ENCODE measurements at regions not wholly inside any gene's neighbourhood (a gene's known extent, or its start where the extent isn't known, plus 50 kb on each side); places are given as distances from the start of the nearest gene placed in this dataset.
"Not testable (repeated sequence)": the region's sequence is repeated elsewhere in the genome, so short reads cannot be mapped to it uniquely, and the experiment has no call there.

GRCh38 chr9:80994892-80995291, 694.5 kb downstream of the TLE1 start:
- Histone ChIP-seq H3K36me3 (ENCODE audit: low read length) (no peaks in the 10 kb centered on the region), H3K9ac (ENCODE audit: low read length) (no peak overlapping the region), H3K4me2 (ENCODE audit: low read depth, low read length, poor library complexity, severe bottlenecking) (no peak overlapping the region), H3K4me3 (ENCODE audit: insufficient read depth, low read length, poor library complexity, severe bottlenecking) (no peak overlapping the region), H3K9me3 (ENCODE audit: insufficient read depth, low read length) (no peaks in the 10 kb centered on the region), H3K27me3 (ENCODE audit: low read length) (no peaks in the 10 kb centered on the region), H2AFZ (ENCODE audit: low read depth, low read length, severe bottlenecking) (no peak overlapping the region), H3F3A (ENCODE audit: insufficient read depth) (no peaks in the 10 kb centered on the region), H3K27ac (ENCODE audit: low read depth, low read length) (no peak overlapping the region), H4K20me1 (ENCODE audit: low read depth, low read length) (no peaks in the 10 kb centered on the region), H3K9me2 (replicated peaks; ENCODE audit: insufficient read depth, low read length) (no peaks in the 10 kb centered on the region), H3K79me2 (ENCODE audit: insufficient read depth, low read length) (no peaks in the 10 kb centered on the region)
- TF ChIP-seq CTCF (IDR thresholded peaks at IDR 0.05; ENCODE audit: insufficient read depth, low read length, poor library complexity, severe bottlenecking) (no peak), EZH2phosphoT487 (conservative IDR thresholded peaks at IDR 0.05; ENCODE audit: low read length) (no peak)

GRCh38 chr9:80985595-80985994, 703.8 kb downstream of the TLE1 start:
- H3K9me2 ChIP-seq (replicated peaks; ENCODE audit: insufficient read depth, low read length); H3K36me3 ChIP-seq (ENCODE audit: low read length); H3K27me3 ChIP-seq (ENCODE audit: low read length); H3K27ac ChIP-seq (ENCODE audit: low read depth, low read length); H3K4me3 ChIP-seq (ENCODE audit: insufficient read depth, low read length, poor library complexity, severe bottlenecking); H3K79me2 ChIP-seq (ENCODE audit: insufficient read depth, low read length); H3F3A ChIP-seq (ENCODE audit: insufficient read depth); H3K9me3 ChIP-seq (ENCODE audit: insufficient read depth, low read length); H3K4me2 ChIP-seq (ENCODE audit: low read depth, low read length, poor library complexity, severe bottlenecking); H3K9ac ChIP-seq (ENCODE audit: low read length); H4K20me1 ChIP-seq (ENCODE audit: low read depth, low read length); H2AFZ ChIP-seq (ENCODE audit: low read depth, low read length, severe bottlenecking): not testable (repeated sequence)

DNA sequence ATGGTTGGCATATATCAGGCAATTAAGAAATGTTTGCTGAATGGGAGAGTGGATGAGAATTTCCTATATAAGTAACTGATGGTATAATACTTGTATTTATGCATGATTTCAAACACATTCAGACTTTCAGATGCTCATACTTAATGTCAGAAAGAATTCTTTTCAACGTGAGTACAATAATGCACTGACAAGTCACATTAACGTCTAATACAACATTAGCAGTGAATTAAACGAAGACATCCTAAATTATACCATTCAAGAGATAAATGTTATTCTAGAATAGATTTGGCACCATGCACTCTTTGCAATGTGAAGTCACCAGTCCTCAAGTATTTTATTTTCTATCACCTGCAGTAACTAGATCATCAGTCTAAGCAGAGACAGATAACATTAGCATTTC, 712.9 kb downstream of the TLE1 start:
- no peaks in the 10 kb centered on the region for H3K36me3 ChIP-seq (ENCODE audit: low read length)
- no peaks in the 10 kb centered on the region for H3K9me3 ChIP-seq (ENCODE audit: insufficient read depth, low read length)
- no peak overlapping the region for H3K4me2 ChIP-seq (ENCODE audit: low read depth, low read length, poor library complexity, severe bottlenecking)
- H3K4me3 ChIP-seq (ENCODE audit: insufficient read depth, low read length, poor library complexity, severe bottlenecking): no peak overlapping the region
- H2AFZ ChIP-seq (ENCODE audit: low read depth, low read length, severe bottlenecking): no peak overlapping the region
- no peaks in the 10 kb centered on the region for H3K9me2 ChIP-seq (replicated peaks; ENCODE audit: insufficient read depth, low read length)
- no peaks in the 10 kb centered on the region for H3K79me2 ChIP-seq (ENCODE audit: insufficient read depth, low read length)
- TF ChIP-seq EZH2phosphoT487 (conservative IDR thresholded peaks at IDR 0.05; ENCODE audit: low read length) (no peak), CTCF (IDR thresholded peaks at IDR 0.05; ENCODE audit: insufficient read depth, low read length, poor library complexity, severe bottlenecking) (no peak)
- H3K27ac ChIP-seq (ENCODE audit: low read depth, low read length): no peak overlapping the region
- no peak overlapping the region for H3K9ac ChIP-seq (ENCODE audit: low read length)
- H4K20me1 ChIP-seq (ENCODE audit: low read depth, low read length): no peaks in the 10 kb centered on the region
- no peaks in the 10 kb centered on the region for H3F3A ChIP-seq (ENCODE audit: insufficient read depth)
- no peaks in the 10 kb centered on the region for H3K27me3 ChIP-seq (ENCODE audit: low read length)

GRCh38 chr9:80970377-80970776, 719.0 kb downstream of the TLE1 start:
- not testable (repeated sequence) for H3K27ac ChIP-seq (ENCODE audit: low read depth, low read length); H3K9ac ChIP-seq (ENCODE audit: low read length); H3K79me2 ChIP-seq (ENCODE audit: insufficient read depth, low read length); H3K4me2 ChIP-seq (ENCODE audit: low read depth, low read length, poor library complexity, severe bottlenecking); H3K36me3 ChIP-seq (ENCODE audit: low read length); H4K20me1 ChIP-seq (ENCODE audit: low read depth, low read length); H3K27me3 ChIP-seq (ENCODE audit: low read length); H3K4me3 ChIP-seq (ENCODE audit: insufficient read depth, low read length, poor library complexity, severe bottlenecking); H3F3A ChIP-seq (ENCODE audit: insufficient read depth); H2AFZ ChIP-seq (ENCODE audit: low read depth, low read length, severe bottlenecking); H3K9me3 ChIP-seq (ENCODE audit: insufficient read depth, low read length); H3K9me2 ChIP-seq (replicated peaks; ENCODE audit: insufficient read depth, low read length)
